GM12865 (cell line): ENCODE measurements at regions not wholly inside any gene's neighbourhood (a gene's known extent, or its start where the extent isn't known, plus 50 kb on each side); places are given as distances from the start of the nearest gene placed in this dataset.
"Not testable (repeated sequence)": the region's sequence is repeated elsewhere in the genome, so short reads cannot be mapped to it uniquely, and the experiment has no call there.

ENCODE experiments used
- DNase-seq: peaks from one replicate; pipeline ENCODE4 v3.0.0; 2010; ENCODE audit warnings: low read depth
- H3K4me3 ChIP-seq: 2 replicates; pipeline ENCODE4 v1.5.1; 2011; ENCODE audit warnings: mild to moderate bottlenecking, low read depth, low read length, control low read depth
- TF ChIP-seq, protein P1 (sequence below): IDR thresholded peaks from 2 replicates; pipeline ENCODE4 v1.5.1; 2011; ENCODE audit warnings: low read length, control low read depth, low read depth, inconsistent platforms; ENCODE audit not compliant: insufficient read depth; ENCODE audit errors: missing control alignments

DNA sequence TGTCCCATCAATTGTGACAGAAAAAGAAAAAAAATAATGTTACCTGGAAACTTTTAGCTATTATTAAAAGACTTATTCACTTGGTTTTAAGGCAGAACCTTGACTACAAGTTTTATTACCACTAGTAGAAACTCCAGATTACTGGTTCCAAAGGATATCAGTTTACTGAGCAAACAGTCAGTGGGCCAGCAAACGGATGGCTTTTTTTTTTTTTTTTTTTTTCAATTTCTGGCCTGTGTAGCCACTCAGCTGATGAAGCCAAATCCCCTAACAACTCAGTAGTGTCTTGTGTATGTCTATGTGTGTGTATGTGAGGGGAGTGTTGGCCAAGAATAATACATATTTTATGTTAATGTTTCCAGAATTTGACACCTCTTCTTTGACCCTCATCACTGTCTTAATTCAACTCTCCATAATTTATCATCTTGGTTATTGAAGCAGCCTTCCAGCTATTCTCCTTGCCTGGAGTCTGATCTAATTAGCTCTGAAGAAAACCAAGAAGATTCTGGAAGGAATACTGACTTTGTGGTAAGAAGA lies 724.9 kb downstream of the NSUN3 start:
- TF ChIP-seq, protein P1, sequence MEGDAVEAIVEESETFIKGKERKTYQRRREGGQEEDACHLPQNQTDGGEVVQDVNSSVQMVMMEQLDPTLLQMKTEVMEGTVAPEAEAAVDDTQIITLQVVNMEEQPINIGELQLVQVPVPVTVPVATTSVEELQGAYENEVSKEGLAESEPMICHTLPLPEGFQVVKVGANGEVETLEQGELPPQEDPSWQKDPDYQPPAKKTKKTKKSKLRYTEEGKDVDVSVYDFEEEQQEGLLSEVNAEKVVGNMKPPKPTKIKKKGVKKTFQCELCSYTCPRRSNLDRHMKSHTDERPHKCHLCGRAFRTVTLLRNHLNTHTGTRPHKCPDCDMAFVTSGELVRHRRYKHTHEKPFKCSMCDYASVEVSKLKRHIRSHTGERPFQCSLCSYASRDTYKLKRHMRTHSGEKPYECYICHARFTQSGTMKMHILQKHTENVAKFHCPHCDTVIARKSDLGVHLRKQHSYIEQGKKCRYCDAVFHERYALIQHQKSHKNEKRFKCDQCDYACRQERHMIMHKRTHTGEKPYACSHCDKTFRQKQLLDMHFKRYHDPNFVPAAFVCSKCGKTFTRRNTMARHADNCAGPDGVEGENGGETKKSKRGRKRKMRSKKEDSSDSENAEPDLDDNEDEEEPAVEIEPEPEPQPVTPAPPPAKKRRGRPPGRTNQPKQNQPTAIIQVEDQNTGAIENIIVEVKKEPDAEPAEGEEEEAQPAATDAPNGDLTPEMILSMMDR = no peak
- H3K4me3 ChIP-seq = no peak overlapping the region
- no peak for DNase-seq

DNA sequence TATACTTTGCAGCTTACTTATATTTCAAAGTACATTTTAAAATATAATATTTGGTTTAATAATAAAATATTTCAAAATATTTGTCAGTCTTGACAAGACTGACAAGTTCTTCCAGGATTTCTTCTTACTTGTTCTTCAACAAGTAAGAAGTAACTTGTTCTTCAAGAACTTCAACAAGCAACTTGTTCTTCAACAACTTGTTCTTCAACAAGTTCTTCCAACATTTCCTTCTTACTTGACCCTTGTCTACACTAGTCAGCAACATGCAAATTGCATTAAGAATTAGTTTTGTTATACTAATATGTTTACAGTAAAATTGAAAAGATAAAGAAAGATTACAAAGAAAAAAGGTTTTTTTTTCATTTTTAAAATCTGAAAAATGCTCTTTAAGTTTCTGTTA lies 731.7 kb downstream of the NSUN3 start:
- DNase-seq = no peak
- no peak overlapping the region for H3K4me3 ChIP-seq
- TF ChIP-seq, protein P1 = no peak

DNA sequence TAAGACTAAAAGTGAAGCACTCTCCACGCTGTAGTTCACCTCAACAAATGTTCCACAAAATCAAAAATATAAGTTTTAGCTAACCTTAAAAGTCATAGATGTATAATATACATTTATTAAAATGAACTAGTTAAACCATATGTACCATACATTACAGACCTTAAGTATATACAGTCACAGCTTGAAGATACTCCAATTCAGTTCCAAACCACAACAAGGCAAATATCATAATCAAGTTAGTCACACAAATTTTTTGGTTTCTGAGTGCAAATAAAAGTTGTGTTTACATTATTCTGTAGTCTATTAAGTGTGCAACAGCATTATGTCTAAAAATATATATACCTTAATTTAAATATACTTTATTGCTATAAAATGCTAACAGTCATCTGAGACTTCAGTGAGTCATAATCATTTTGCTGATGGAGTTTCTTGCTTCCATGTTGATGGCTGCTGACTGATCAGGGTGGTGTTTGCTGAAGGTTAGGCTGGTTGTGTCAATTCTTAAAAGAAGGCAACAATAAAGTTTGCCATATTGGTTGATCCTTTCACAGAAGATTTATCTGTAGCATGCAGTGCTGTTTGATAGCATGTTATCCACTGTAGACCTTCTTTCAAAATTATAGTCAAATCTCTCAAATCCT lies 736.7 kb downstream of the NSUN3 start:
- no peak for DNase-seq
- TF ChIP-seq, protein P1 = no peak
- no peak overlapping the region for H3K4me3 ChIP-seq

DNA sequence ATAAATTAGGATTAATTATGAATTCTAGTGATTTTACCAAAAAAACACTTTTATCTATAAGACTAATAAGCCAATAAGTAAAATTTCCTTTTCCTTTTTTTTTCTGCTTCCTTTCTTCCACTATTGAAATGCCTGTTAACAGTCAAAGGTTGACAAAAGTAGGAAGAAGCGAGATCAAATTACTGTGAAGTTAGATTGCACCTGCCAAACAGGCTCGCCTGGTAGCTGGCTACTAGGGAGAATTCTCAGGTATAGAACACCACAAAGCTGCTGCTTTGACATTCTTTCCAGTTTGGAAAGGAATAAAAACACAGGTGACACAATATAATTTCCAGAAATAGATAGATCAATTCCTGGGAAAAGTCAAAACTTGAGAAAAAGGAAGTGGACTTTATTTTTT lies 749.0 kb downstream of the NSUN3 start:
- H3K4me3 ChIP-seq = no peak overlapping the region
- TF ChIP-seq, protein P1 = no peak
- no peak for DNase-seq

DNA sequence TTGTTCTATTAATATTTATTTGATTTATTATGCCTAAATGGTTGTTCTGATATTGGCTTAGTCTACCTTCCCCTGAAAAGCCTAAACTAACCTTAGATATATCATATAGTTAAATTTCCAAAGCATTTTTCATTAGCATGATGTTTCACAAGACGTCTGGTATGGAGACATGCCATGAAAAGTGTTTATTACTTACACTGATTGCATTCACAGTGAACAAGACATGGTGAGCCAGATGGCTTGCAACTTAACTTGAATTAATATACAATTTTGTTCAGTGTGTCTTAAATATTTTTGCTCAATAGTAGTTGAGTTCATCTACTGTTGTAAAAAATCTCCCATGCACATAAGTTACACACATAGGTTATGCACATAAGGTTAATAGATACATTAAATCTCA lies 758.4 kb downstream of the NSUN3 start:
- TF ChIP-seq, protein P1 = no peak
- DNase-seq = no peak
- no peak overlapping the region for H3K4me3 ChIP-seq

DNA sequence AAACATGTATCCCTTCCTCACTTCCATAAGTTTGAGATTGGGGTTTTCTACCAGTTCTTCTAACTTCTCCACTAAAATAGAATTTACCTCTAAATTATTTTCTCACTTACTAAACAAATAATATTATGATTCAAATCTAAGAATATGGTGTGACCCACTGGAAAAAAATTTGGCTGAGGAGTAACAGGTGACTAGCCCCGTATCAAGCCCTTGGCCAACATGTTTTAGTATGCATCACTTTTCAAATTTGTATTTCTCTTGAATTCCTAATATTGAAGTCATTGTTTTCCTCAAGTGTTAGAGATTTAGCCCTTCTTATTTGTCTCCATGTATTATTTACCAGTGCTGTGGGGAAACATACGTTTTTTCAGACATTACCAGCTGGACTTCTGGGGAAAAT lies 759.4 kb downstream of the NSUN3 start:
- TF ChIP-seq, protein P1 = no peak
- no peak overlapping the region for H3K4me3 ChIP-seq
- no peak for DNase-seq

DNA sequence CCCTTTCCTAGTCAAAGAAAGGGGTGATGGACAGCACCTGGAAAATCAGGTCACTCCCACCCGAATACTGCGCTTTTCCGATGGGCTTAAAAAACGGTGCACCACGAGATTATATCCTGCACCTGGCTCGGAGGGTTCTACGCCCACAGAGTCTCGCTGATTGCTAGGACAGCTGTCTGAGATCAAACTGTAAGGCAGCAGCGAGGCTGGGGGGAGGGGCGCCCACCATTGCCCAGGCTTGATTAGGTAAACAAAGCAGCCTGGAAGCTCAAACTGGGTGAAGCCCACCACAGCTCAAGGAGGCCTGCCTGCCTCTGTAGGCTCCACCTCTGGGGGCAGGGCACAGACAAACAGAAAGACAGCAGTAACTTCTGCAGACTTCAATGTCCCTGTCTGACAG lies 783.4 kb downstream of the NSUN3 start:
- DNase-seq = not testable (repeated sequence)

DNA sequence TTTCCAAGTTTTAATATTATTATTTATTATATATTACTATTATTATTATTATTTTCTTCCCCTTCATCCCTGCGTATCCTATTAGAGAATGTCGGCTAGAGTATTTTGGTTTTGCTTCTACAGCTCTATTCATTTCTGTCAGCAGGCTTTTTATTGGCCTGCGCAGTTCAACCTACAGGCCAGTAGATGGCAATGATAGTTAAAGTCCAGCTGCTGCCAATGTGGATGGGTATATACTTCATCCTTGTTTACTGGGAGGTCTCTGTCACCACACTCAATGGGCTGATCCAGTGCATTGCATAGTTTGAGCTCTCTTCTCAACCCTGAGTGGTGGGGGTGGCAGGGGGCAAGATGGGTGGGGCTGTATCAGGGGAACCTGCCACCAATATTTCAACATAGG lies 799.8 kb downstream of the NSUN3 start:
- TF ChIP-seq, protein P1 = peak; percentile 29

More for the DNA sequence above, 783.4 kb downstream of the NSUN3 start:
- not testable (repeated sequence) for H3K4me3 ChIP-seq

More for the DNA sequence above, 799.8 kb downstream of the NSUN3 start:
- DNase-seq = peak; percentile 13
- no peak overlapping the region for H3K4me3 ChIP-seq
